ENCODE measurements at regions not wholly inside any gene's neighbourhood (a gene's known extent, or its start where the extent isn't known, plus 50 kb on each side); places are given as distances from the start of the nearest gene placed in this dataset.

DNA sequence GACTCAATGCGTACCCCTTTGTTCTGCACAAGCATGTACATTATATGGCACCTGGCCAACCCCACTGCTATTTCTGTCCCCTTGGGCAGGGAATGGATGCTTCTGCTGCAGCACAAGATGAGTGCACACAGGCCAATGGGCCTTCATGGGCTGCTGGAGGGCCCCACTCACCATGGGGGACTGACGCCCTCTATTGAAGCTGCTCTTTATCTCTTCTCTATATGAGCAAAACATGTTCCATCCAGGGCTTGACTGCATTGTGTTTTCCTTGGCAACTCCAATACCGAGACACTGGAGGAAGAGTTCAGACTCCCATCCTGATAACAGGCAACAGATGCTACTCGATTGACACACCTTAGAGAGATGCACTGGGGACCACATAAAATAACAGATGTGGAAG lies 251.6 kb upstream of the NCKAP5 start:
- no peak for TF ChIP-seq USF1 (IDR thresholded peaks at IDR 0.05; ENCODE audit: borderline replicate concordance, extremely low read length, insufficient read depth, low read depth, low read length)
- TF ChIP-seq, protein P1, sequence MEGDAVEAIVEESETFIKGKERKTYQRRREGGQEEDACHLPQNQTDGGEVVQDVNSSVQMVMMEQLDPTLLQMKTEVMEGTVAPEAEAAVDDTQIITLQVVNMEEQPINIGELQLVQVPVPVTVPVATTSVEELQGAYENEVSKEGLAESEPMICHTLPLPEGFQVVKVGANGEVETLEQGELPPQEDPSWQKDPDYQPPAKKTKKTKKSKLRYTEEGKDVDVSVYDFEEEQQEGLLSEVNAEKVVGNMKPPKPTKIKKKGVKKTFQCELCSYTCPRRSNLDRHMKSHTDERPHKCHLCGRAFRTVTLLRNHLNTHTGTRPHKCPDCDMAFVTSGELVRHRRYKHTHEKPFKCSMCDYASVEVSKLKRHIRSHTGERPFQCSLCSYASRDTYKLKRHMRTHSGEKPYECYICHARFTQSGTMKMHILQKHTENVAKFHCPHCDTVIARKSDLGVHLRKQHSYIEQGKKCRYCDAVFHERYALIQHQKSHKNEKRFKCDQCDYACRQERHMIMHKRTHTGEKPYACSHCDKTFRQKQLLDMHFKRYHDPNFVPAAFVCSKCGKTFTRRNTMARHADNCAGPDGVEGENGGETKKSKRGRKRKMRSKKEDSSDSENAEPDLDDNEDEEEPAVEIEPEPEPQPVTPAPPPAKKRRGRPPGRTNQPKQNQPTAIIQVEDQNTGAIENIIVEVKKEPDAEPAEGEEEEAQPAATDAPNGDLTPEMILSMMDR (IDR thresholded peaks at IDR 0.05 in 2 of 3, conservative IDR thresholded peaks at IDR 0.05 in 1 of 3; ENCODE audit: control insufficient read depth in 2 of 3, extremely low read depth in 1 of 3, insufficient read depth in 1 of 3, low read depth in 3 of 3, low read length in 3 of 3): no peak
- TF ChIP-seq TCF7 (IDR thresholded peaks at IDR 0.05; ENCODE audit: borderline replicate concordance): no peak
- TF ChIP-seq USF2 (IDR thresholded peaks at IDR 0.05; ENCODE audit: borderline replicate concordance, low read depth, low read length): no peak
- no peak for TF ChIP-seq POLR2AphosphoS5 (IDR thresholded peaks at IDR 0.05; ENCODE audit: low read length)
- TF ChIP-seq, protein P2, sequence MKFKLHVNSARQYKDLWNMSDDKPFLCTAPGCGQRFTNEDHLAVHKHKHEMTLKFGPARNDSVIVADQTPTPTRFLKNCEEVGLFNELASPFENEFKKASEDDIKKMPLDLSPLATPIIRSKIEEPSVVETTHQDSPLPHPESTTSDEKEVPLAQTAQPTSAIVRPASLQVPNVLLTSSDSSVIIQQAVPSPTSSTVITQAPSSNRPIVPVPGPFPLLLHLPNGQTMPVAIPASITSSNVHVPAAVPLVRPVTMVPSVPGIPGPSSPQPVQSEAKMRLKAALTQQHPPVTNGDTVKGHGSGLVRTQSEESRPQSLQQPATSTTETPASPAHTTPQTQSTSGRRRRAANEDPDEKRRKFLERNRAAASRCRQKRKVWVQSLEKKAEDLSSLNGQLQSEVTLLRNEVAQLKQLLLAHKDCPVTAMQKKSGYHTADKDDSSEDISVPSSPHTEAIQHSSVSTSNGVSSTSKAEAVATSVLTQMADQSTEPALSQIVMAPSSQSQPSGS (IDR thresholded peaks at IDR 0.05; ENCODE audit: low read length): no peak
- TF ChIP-seq BCL11A (IDR thresholded peaks at IDR 0.05; ENCODE audit: low read depth, low read length): no peak
- TF ChIP-seq HDAC2 (IDR thresholded peaks at IDR 0.05): no peak
- no peak for TF ChIP-seq KDM1A (IDR thresholded peaks at IDR 0.05; ENCODE audit: borderline replicate concordance)
- TF ChIP-seq JUNB (IDR thresholded peaks at IDR 0.05): no peak
- no peak for TF ChIP-seq POLR2A (IDR thresholded peaks at IDR 0.05; ENCODE audit: low read depth, low read length)
- no peak for TF ChIP-seq NR2C2 (IDR thresholded peaks at IDR 0.05; ENCODE audit: borderline replicate concordance, control insufficient read depth, insufficient read length, low read depth)
- TF ChIP-seq ZNF24 (IDR thresholded peaks at IDR 0.05): no peak

Measured in GM12878 (cell line).